ENCODE measurements at regions not wholly inside any gene's neighbourhood (a gene's known extent, or its start where the extent isn't known, plus 50 kb on each side); places are given as distances from the start of the nearest gene placed in this dataset.

- Histone ChIP-seq H3K36me3 (replicated peaks; ENCODE audit: insufficient read depth, low read length) (no peaks in the 10 kb centered on the region; the same call in 1 of the 2 replicates), H4K20me1 (ENCODE audit: insufficient read depth, low read length) (peaks cover 10% of the 10 kb centered on the region; the same call in 1 of the 2 replicates), H3K79me2 (ENCODE audit: low read length) (peaks cover 66% of the 10 kb centered on the region), H3K27me3 (replicated peaks; ENCODE audit: insufficient read depth, low read length) (no peaks in the 10 kb centered on the region), H3K4me3 (ENCODE audit: low read length) (peak overlapping the region; percentile 65), H3K9me2 (replicated peaks; ENCODE audit: insufficient read depth, low read length) (no peaks in the 10 kb centered on the region), H3K9ac (ENCODE audit: low read length) (peak overlapping the region; percentile 66), H3K4me1 (ENCODE audit: low read length) (peaks cover 23% of the 10 kb centered on the region), H3K27ac (ENCODE audit: low read length) (peak overlapping the region; percentile 80), H3K4me2 (ENCODE audit: low read depth, low read length) (peak overlapping the region; percentile 51), H3K9me3 (replicated peaks; ENCODE audit: insufficient read depth, low read length) (no peaks in the 10 kb centered on the region), H3F3A (ENCODE audit: insufficient read depth, low read length) (peaks cover 29% of the 10 kb centered on the region), H2AFZ (ENCODE audit: low read length) (no peak overlapping the region)
- peak; percentile 78 for DNase-seq
- TF ChIP-seq EZH2 (optimal IDR thresholded peaks at IDR 0.05; ENCODE audit: low read depth, low read length) = no peak
These were observed 226.4 kb upstream of the KLF14 start for GRCh38 chr7:130960208-130960988.

DNA sequence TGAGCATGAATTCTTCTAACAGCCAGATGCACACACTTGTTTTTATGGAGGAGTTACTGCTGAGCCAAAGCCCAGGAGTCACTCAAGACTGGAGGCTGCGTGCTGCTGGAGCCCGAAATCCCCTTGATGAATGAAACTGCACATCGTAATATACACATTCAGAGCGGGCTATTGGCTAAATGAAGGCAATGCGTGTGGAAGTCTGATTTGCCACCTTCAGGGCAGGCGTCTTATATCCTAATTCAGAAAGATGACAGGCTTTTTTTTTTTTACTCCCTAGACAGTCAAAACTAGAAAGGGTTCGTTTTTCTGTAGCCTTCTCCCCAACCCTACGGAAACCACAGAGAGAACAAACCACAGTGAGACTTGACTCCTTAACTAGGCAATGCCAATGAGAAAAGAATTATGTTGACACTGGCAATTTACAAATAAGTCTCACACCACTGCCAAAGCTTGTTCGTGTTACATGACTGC is 227.2 kb upstream of the KLF14 start:
- Histone ChIP-seq H3K4me2 (ENCODE audit: low read depth, low read length) (peak overlapping the region; percentile 51), H2AFZ (ENCODE audit: low read length) (no peak overlapping the region), H3K9me3 (replicated peaks; ENCODE audit: insufficient read depth, low read length) (no peaks in the 10 kb centered on the region), H3F3A (ENCODE audit: insufficient read depth, low read length) (peaks cover 29% of the 10 kb centered on the region), H3K27me3 (replicated peaks; ENCODE audit: insufficient read depth, low read length) (no peaks in the 10 kb centered on the region), H3K9ac (ENCODE audit: low read length) (peak overlapping the region; percentile 66), H3K27ac (ENCODE audit: low read length) (peak overlapping the region; percentile 80), H3K4me3 (ENCODE audit: low read length) (peak overlapping the region; percentile 65), H3K36me3 (replicated peaks; ENCODE audit: insufficient read depth, low read length) (no peaks in the 10 kb centered on the region; the same call in 1 of the 2 replicates), H3K9me2 (replicated peaks; ENCODE audit: insufficient read depth, low read length) (no peaks in the 10 kb centered on the region), H4K20me1 (ENCODE audit: insufficient read depth, low read length) (peaks cover 4% of the 10 kb centered on the region; the same call in 1 of the 2 replicates), H3K4me1 (ENCODE audit: low read length) (peaks cover 23% of the 10 kb centered on the region), H3K79me2 (ENCODE audit: low read length) (peaks cover 60% of the 10 kb centered on the region)
- DNase-seq = peak; percentile 97
- no peak for TF ChIP-seq EZH2phosphoT487 (IDR thresholded peaks at IDR 0.05; ENCODE audit: low read length)
- TF ChIP-seq, protein P1, sequence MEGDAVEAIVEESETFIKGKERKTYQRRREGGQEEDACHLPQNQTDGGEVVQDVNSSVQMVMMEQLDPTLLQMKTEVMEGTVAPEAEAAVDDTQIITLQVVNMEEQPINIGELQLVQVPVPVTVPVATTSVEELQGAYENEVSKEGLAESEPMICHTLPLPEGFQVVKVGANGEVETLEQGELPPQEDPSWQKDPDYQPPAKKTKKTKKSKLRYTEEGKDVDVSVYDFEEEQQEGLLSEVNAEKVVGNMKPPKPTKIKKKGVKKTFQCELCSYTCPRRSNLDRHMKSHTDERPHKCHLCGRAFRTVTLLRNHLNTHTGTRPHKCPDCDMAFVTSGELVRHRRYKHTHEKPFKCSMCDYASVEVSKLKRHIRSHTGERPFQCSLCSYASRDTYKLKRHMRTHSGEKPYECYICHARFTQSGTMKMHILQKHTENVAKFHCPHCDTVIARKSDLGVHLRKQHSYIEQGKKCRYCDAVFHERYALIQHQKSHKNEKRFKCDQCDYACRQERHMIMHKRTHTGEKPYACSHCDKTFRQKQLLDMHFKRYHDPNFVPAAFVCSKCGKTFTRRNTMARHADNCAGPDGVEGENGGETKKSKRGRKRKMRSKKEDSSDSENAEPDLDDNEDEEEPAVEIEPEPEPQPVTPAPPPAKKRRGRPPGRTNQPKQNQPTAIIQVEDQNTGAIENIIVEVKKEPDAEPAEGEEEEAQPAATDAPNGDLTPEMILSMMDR (IDR thresholded peaks at IDR 0.05; ENCODE audit: low read length) = no peak
- no peak for TF ChIP-seq EZH2 (optimal IDR thresholded peaks at IDR 0.05; ENCODE audit: low read depth, low read length)

- peak overlapping the region; percentile 51 for H3K4me2 ChIP-seq (ENCODE audit: low read depth, low read length)
- H3K9ac ChIP-seq (ENCODE audit: low read length) = peak overlapping the region; percentile 66; the same call in 1 of the 2 replicates
- H4K20me1 ChIP-seq (ENCODE audit: insufficient read depth, low read length) = no peaks in the 10 kb centered on the region
- H3K9me2 ChIP-seq (replicated peaks; ENCODE audit: insufficient read depth, low read length) = no peaks in the 10 kb centered on the region
- H3K27ac ChIP-seq (ENCODE audit: low read length) = peak overlapping the region; percentile 80; the same call in 1 of the 2 replicates
- H3K36me3 ChIP-seq (replicated peaks; ENCODE audit: insufficient read depth, low read length) = no peaks in the 10 kb centered on the region; the same call in 1 of the 2 replicates
- H3K4me3 ChIP-seq (ENCODE audit: low read length) = no peak overlapping the region; the same call in 1 of the 2 replicates
- no peak for DNase-seq
- H2AFZ ChIP-seq (ENCODE audit: low read length) = no peak overlapping the region
- peaks cover 23% of the 10 kb centered on the region for H3K4me1 ChIP-seq (ENCODE audit: low read length)
- H3K79me2 ChIP-seq (ENCODE audit: low read length) = peaks cover 57% of the 10 kb centered on the region
- no peaks in the 10 kb centered on the region for H3K27me3 ChIP-seq (replicated peaks; ENCODE audit: insufficient read depth, low read length)
- peaks cover 29% of the 10 kb centered on the region for H3F3A ChIP-seq (ENCODE audit: insufficient read depth, low read length)
- no peak for TF ChIP-seq EZH2 (optimal IDR thresholded peaks at IDR 0.05; ENCODE audit: low read depth, low read length)
- TF ChIP-seq, protein P1 (IDR thresholded peaks at IDR 0.05; ENCODE audit: low read length) = no peak
- no peak for TF ChIP-seq EZH2phosphoT487 (IDR thresholded peaks at IDR 0.05; ENCODE audit: low read length)
- H3K9me3 ChIP-seq (replicated peaks; ENCODE audit: insufficient read depth, low read length) = no peaks in the 10 kb centered on the region
These were observed 228.1 kb upstream of the KLF14 start for GRCh38 chr7:130962109-130962508.
